ENCODE measurements at regions not wholly inside any gene's neighbourhood (a gene's known extent, or its start where the extent isn't known, plus 50 kb on each side); places are given as distances from the start of the nearest gene placed in this dataset.

DNA sequence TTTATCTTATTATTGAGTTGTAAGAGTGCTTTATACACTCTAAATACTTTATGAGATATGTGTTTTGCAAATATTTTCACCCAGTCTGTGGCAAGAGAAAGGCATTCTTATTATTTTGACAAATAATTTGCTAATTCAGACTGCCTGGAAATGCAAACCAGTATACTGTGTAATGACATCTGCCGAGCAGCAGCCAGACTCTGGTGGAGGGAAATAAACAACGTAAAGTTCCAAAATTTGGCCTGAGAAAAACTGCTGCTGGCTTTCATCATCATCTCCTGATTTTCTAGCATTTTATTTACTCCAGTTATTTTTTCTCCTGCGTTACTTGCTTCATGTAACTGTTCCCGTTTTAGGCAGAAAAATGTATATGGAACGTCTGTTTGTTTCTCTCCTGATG lies 161.6 kb downstream of the RNF152 start:
- peak overlapping the region in 6 of 21 experiments; percentile 29 to 87 (median 60) for H3K27ac ChIP-seq
- no peak overlapping the region for H3K4me3 ChIP-seq

DNA sequence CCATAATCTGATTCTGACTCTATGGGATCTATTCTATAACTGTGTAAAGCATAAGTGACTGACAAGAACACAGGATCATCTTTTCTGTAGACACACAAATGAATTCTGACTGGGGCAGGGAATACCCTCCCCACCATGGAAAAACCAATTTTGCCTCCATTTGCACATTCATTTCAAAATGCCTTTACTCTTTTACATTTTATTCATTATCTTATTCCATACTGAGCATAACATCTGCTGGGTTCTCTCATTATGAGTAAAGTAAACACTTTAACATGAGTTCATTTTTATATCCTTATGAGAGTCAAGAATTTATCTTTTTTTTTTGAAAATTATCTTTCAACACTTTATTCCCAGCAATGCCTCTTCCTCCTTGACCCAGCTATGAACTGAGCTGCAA lies 163.5 kb downstream of the RNF152 start:
- Histone ChIP-seq H3K27ac (no peak overlapping the region), H3K4me3 (no peak overlapping the region)

DNA sequence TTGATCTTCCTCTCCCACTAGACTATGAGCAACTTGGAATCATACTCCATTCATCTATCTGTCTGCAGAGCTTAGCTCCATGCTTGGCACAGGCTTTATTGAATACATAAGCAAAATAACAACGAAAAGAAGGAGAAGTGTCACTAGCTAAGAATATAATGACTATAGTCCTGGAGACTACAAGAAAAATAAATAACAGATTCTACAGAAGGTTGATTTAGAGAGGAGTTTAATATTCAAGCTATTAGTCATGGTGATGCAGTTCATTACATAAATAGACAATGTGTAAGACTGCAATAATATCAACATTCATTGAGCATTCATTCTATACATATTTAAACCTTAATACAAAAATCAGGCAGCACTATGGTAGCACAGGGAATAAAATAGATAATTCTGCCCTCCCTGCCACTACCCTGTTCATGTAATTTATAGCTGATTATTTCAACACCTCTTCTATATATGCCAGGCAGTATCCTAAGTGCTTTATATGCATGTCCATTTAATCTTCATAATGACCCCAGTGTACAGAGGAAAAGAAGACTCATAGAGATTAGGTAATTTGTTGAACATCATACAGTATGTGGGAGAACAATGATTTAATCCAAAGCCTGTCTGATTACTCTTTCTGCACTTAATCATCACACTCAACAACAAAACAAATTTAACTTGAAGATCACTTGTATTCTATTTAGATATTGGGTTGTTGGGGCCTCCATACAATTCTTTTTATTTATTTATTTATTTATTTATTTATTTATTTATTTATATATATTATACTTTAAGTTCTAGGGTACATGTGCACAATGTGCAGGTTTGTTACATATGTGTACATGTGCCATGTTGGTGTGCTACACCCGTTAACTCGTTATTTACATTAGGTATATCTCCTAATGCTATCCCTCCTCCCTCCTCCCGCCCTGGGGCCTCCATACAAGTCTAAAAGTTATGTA lies 165.3 kb downstream of the RNF152 start:
- H3K27ac ChIP-seq, result no peak overlapping the region
- H3K4me3 ChIP-seq, result no peak overlapping the region

GRCh38 chr18:61724532-61724931 lies 168.3 kb downstream of the RNF152 start:
- H3K27ac ChIP-seq, result no peak overlapping the region

DNA sequence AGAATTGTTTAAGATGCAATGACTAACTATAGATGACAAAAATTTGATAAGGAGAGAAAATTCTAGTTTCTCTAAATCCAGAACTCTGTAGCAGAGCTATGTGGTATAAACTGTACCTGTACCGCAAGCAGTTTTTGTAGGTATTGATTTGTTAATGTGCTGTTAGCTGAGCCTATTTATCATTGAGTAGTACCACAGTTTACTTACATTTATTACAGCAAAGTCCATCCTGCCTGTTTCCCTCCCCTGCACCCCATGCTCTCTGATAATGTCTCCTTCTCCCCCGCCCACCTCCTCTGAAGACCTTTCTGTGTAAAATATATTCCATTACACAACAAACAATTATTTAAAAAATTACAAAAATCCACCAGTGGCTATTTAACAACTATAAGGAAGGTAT lies 170.6 kb downstream of the RNF152 start:
- Histone ChIP-seq H3K4me3 (no peak overlapping the region), H3K27ac (no peak overlapping the region)

More at GRCh38 chr18:61724532-61724931, 168.3 kb downstream of the RNF152 start:
- no peak overlapping the region for H3K4me3 ChIP-seq

DNA sequence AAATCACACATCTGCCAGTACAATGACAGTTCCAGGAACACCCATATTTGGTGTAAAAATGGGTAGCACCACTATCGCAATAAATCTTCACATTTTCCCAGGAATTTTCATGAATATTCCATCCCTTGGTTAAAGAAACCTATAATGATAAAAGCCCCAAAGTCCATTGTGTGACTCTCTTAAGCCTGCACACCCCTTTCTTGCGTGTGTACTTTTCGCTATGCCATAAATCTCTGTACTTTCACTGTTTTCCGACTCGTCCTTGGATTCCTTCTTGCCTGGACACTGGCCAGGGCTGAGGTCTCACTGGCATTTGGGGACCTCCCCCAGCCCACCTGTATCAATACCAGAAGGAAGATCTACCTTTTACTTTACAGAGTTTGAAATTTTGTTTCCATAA lies 172.3 kb downstream of the RNF152 start:
- no peak overlapping the region for H3K4me3 ChIP-seq
- no peak overlapping the region for H3K27ac ChIP-seq

DNA sequence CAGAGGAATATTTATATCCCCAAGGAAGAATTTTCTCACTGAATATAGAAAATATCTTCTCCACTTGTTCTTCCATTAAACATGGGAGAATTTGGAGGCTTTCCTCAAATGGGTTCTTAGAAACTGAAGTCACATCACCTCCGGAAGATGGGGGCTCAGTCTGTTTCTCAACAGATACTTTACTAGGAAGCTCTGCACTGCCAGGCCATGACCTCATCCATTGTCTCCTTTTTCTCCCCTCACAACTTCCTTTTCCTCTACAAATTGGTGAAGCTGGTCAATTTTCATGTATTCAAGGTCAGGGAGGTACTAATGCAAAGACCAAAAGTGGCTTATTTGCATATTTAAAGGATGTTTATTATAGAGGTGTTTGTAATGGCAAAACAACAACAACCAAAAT lies 173.1 kb downstream of the RNF152 start:
- Histone ChIP-seq H3K27ac (no peak overlapping the region), H3K4me3 (no peak overlapping the region)

- Histone ChIP-seq H3K4me3 (no peak overlapping the region), H3K27ac (no peak overlapping the region)
These were observed 173.9 kb downstream of the RNF152 start for GRCh38 chr18:61718944-61719343.

GRCh38 chr18:61714421-61714820 lies 178.4 kb downstream of the RNF152 start:
- H3K27ac ChIP-seq, result no peak overlapping the region

DNA sequence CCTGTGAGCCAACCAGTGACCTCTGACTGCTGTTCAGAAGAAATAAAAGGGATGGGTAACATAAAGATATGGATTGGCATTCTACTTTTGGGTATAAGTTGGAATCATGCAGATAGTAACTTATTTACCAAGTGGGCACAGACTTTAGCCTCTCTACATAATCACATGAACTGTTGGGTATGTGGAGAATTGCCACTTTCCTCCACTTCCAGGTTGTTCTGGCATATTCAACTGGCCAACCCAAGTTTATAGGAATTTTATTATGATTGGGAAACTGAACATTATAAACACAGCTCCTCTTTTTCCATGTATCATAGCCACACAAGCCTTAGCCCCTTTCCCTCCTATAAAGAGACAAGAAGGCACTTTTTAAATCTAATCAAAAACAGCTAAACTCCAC lies 179.3 kb downstream of the RNF152 start:
- Histone ChIP-seq H3K4me3 (no peak overlapping the region), H3K27ac (no peak overlapping the region)

More at GRCh38 chr18:61714421-61714820, 178.4 kb downstream of the RNF152 start:
- no peak overlapping the region for H3K4me3 ChIP-seq

DNA sequence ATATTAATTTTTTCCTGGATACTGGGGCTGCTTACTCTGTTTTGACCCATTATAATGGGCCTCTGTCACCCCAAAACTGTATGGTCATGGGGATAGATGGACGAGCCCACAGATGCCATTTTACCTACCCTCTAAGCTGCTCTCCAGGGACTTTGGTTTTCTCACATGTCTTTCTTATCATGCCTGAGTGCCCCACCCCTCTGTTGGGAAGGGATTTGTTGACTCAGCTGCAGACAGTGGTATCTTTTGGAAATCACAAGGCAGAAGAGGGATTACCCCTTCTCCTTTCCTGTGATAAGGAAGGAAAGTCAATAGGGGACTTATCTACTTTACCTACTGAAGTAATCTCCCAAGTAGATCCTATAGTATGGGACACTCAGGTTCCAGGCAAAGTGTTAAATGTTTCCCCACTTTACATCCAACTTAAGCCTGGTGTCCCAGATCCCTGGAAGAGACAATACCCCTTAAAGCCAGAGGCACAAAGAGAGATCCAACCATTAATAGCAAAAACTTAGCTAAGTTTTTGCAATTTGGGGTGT lies 182.7 kb downstream of the RNF152 start:
- H3K4me3 ChIP-seq, result no peak overlapping the region
- no peak overlapping the region for H3K27ac ChIP-seq

- no peak overlapping the region for H3K27ac ChIP-seq
- H3K4me3 ChIP-seq, result no peak overlapping the region
These were observed 186.4 kb downstream of the RNF152 start for GRCh38 chr18:61706276-61706915.

DNA sequence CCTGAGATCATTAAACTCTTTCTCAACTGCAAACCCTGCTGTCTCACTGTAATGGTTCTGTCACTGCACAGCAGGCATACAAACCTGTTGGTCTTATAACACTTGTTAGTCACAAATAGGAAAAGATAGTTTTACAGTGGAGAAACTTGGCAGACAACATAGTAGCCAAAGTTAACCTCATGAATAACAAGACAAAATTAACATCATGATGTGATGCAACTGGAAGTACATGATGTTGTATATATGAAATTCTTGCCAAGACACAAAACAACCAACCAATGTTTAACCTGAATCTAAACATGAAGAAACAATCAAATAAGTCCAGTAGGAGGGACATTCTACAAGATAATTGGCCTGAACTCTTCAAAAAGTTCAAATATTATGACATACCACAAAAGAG lies 189.3 kb downstream of the RNF152 start:
- Histone ChIP-seq H3K4me3 (no peak overlapping the region), H3K27ac (no peak overlapping the region)

DNA sequence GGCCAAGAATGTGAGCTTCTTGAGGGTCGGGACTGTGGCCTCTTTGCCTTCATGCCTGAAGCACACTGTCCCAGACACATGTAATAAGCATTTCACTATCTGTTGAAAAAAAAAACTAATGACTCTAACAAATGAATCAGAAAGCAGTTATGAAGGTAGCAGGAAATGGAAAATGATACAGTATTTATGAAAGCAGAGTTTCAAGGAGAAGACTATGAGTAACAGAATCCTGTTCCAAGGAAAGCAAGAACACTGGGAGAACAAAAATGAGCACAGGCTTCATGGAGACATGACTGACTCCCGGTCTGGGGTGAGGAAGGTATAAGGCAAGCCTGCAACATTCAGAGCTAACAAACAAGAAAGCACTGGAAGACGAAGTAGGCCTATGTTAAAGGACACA lies 190.8 kb downstream of the RNF152 start:
- no peak overlapping the region for H3K27ac ChIP-seq
- no peak overlapping the region for H3K4me3 ChIP-seq

DNA sequence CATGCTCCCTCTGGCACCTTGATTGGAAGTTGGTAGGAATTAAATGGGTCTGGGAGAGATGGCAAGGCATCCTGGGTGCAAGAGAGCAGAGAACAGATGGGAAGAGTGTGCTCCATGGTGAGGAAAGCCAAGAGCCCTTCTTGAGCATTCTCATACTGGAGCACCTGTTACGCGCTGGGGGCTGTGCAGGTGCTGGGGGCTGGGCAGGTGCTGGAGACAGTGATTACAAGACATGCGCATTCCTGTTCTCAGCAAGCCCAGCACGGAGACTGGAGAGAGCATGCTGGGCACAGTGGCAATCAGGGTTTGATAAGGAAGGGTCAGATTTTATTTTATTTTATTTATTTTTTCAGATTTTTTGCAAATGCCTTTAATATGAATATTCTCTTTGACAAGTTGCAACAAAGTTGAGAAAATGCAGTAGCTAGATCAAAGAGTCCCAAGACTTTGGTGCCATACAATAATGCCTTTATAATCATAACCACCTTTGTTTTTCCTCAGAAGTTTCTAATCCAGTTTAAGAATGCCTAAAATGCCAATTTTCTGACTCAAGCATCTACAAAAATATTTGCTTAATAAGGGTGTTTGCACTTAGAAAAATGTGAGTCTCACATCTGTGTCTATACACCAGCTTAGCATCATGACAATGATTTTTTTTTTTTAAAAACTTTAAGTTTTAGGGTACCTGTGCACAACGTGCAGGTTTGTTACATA lies 193.3 kb downstream of the RNF152 start:
- Histone ChIP-seq H3K27ac (no peak overlapping the region), H3K4me3 (no peak overlapping the region)

- Histone ChIP-seq H3K27ac (no peak overlapping the region), H3K4me3 (no peak overlapping the region)
These were observed 195.4 kb downstream of the RNF152 start for GRCh38 chr18:61697306-61697909.

DNA sequence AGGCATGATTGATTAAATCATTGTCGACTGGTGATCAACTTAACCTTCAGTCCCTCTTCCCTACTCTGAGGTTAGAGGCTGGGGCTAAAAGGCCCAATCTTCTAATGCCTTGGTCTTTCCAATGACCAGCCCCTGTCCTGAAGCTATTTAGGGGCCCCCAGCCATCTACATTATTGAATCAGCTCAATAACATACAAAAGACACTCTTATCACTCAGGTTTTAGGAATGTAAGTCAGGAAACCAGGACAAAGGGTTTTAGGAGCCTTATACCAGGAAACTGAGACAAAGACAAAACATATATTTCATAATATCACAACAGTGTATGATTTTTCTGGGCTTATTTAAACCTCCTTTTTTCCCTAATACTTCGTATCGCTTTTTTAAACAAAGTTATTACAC lies 198.6 kb downstream of the RNF152 start:
- no peak overlapping the region for H3K4me3 ChIP-seq
- H3K27ac ChIP-seq, result no peak overlapping the region

- no peak overlapping the region for H3K27ac ChIP-seq
These were observed 202.2 kb downstream of the RNF152 start for GRCh38 chr18:61690418-61691138.

GRCh38 chr18:61687317-61687716 lies 205.5 kb downstream of the RNF152 start:
- Histone ChIP-seq H3K4me3 (no peak overlapping the region), H3K27ac (no peak overlapping the region)

More at GRCh38 chr18:61690418-61691138, 202.2 kb downstream of the RNF152 start:
- H3K4me3 ChIP-seq, result no peak overlapping the region

Data from skin epidermis (tissue), 12 donors.